Activated CD4-positive, alpha-beta T cell treated with anti-CD3 and anti-CD28 coated beads for 24 hours (primary cell): ENCODE measurements at regions not wholly inside any gene's neighbourhood (a gene's known extent, or its start where the extent isn't known, plus 50 kb on each side); places are given as distances from the start of the nearest gene placed in this dataset.

Source experiments
- DNase-seq, 2 donors: peaks; one replicate each; pipeline ENCODE4 v3.0.0-alpha.2; 2020; ENCODE audit warnings: low read depth in 2 of 2

- no peak for DNase-seq
Observed at GRCh38 chr12:76611533-76611932, 52.0 kb upstream of the OSBPL8 start.

- DNase-seq: no peak
Observed at GRCh38 chr12:76614364-76614763, 54.8 kb upstream of the OSBPL8 start.

DNA sequence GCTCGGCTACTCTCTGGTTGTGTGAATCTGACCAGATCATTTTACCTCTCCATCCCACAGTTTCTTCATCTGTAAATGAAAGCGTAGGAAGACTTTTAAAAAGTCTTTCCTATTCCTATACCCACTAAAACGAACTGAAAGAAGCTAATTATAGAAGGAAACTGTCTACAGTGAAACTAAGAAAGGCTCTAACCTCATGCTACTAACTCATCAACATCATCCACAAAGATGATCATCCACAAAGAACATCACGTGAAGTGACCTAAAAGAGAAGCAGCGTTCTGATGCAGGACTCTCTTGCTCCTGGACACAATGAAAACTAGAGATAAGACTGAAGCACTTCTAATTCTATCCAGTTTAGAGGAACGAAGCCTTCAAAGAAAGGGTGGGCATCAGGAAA, 58.5 kb upstream of the OSBPL8 start:
- DNase-seq: no peak

DNA sequence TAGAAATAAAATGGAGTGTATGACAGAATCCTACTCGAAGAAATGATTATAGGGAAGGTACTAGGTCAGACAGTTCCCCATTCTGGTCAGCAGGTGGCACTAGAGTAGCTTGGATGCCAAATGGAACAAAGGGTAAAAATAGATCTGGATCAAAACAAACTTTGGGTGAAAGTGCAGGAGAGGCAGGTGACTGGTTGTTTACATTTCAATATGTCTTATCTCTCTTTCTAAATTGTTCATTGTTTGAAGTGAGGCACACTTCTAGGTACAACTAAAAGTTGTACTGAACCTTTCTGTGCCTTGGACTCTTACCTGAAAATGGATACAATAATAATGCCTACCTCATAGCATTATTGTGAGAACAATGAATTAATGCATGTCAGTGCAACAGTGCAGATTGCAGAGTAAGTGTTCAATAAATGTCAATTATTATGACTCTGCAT, 62.0 kb upstream of the OSBPL8 start:
- DNase-seq: peak; percentile 46 to 54

GRCh38 chr12:76622351-76622750, 62.8 kb upstream of the OSBPL8 start:
- DNase-seq: no peak

GRCh38 chr12:76622915-76623314, 63.3 kb upstream of the OSBPL8 start:
- DNase-seq: no peak

- no peak for DNase-seq
Observed at GRCh38 chr12:76623931-76624330, 64.4 kb upstream of the OSBPL8 start.

GRCh38 chr12:76627346-76628135, 68.0 kb upstream of the OSBPL8 start:
- DNase-seq: no peak

- DNase-seq: no peak
Observed at GRCh38 chr12:76628745-76629144, 69.2 kb upstream of the OSBPL8 start.

- no peak for DNase-seq
Observed at GRCh38 chr12:76631741-76632140, 72.2 kb upstream of the OSBPL8 start.

- DNase-seq: no peak
Observed at GRCh38 chr12:76633415-76633814, 73.8 kb upstream of the OSBPL8 start.

DNA sequence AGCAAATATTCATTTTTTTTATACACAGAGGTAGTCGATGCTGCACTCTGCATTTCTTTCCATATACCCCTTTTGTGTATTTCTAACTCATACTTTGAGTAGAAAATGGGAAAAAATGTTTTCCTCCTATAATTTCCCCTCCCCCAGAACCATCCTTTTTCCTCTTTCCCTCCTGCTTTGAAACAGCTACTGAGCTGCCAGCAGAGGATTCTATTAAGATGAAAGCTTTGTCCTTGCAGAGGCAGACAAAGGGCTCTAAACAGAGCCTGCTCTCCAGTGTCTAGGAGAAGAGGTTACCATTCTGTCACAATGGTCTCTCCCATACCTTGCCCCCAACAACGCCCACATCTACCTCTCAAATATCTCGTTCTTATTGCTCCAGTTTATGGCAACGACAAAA, 74.6 kb upstream of the OSBPL8 start:
- DNase-seq: no peak

GRCh38 chr12:76636121-76636692, 76.6 kb upstream of the OSBPL8 start:
- DNase-seq: no peak

DNA sequence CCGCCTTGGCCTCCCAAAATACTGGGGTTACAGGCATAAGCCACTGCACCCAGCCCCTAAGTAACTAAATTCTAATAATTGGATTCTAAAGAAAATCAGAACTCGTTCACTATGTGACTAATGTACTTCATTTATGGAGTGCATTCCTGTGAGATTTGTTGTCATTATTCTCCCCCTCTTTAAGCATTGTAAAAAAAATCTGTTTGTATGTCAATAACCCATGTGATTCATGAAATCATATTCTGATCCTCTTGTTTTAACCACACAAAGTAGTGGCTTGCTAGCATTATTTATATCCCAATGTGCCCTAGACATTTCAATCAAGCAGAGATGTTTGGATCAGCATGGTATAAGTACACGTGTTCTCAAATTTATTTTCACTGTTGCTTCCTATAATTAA, 78.2 kb upstream of the OSBPL8 start:
- DNase-seq: no peak

DNA sequence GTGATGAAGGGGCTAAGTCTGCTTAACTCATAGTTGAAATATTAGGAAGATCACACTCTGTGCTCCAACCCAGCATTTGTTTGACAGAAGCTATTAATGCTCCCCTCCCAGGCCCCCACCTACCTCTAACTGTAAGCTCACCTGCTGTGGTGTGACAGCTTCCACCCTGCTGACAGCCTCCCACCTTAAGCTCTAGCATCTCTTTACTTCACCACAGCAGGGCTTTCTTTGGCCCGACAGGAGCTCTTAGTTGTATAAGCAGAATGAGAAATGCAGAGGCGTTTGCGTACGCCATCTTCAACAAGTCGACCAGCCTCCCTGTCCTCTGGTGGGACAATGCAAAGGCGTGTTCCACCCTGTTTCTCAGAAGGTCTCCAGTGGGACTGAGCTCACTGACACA, 80.1 kb upstream of the OSBPL8 start:
- no peak for DNase-seq

- DNase-seq: no peak
Observed at GRCh38 chr12:76641073-76641472, 81.5 kb upstream of the OSBPL8 start.

- no peak for DNase-seq
Observed at GRCh38 chr12:76641961-76642360, 82.4 kb upstream of the OSBPL8 start.

DNA sequence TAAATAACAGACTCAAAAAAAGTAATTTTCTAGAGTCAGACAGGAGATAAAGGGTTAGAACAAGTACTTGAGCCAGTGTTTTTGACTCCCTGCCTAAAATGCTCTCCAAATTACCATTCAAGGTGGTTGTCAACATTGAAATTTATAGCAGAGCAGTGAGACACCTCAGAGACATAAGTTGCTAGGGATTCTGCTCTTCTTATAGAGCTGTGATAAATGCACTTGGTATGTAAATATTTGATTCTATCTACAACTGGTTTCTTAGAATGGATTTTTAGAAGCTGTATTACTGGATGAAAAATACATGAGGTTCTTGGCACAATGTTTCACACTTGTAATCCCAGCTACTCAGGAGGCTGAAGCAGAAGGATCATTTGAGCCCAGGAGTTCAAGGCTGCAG, 83.9 kb upstream of the OSBPL8 start:
- no peak for DNase-seq

- DNase-seq: no peak
Observed at GRCh38 chr12:76644950-76645349, 85.4 kb upstream of the OSBPL8 start.

DNA sequence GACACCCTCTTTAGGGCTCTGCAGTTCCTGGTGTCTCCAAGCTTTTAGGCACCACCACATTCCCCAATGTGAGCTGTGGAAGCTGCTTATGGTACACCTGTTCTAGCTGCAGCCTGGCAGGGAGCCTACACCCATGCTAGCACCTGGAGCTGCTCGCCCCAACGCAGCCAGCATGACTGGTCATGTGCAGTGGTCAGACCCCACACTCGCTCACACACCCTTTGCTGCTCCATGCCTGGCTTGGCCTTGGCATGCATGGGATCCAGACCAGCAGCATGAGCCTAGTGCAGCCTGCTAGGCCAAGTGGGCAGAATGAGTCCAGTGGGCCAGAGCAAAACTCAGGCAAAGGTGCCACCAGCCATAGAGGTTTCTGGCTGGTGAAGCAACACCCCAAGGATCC, 86.4 kb upstream of the OSBPL8 start:
- no peak for DNase-seq

- DNase-seq: no peak
Observed at GRCh38 chr12:76646366-76646765, 86.8 kb upstream of the OSBPL8 start.

DNA sequence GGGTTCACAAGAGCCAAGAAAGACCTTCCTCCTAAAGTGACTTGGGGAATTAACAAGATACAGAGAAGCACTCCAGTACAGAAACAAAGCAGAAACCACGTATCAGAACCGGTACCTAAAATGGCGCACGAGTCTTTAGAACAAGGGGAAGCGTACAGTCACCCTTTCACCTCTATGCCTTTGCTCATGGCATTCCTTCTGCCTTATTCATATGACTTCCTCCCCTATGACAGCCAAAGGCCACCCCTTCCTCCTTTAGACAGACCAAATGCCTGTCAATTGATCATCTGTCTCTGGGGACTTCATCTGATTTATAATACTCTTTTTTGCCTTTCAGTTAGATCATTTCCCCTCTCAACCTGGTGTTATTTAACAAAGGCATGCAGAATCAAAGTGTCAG, 89.5 kb upstream of the OSBPL8 start:
- DNase-seq: no peak

- no peak for DNase-seq
Observed at GRCh38 chr12:76652402-76652801, 92.8 kb upstream of the OSBPL8 start.

DNA sequence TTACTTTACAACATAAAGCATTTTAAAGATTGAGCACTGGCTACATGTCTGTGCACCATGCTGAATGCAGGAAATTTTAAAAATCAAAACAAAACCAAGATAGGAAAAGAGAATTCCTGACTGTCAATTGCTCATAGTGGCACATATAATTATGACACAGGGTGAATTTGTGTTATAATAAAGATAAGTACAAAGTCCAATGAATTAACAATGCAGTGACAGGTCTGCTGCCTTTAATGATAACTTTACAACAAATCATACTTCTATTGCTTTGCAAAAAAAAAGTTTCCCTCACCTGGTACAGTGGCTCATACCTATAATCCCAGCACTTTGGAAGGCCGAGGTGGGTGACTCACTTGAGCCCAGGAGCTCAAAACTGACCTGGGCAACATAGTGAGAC, 93.8 kb upstream of the OSBPL8 start:
- no peak for DNase-seq
